WERI-Rb-1 (cell line): ENCODE measurements at regions not wholly inside any gene's neighbourhood (a gene's known extent, or its start where the extent isn't known, plus 50 kb on each side); places are given as distances from the start of the nearest gene placed in this dataset.

ENCODE experiments used
- DNase-seq: peaks from one replicate; pipeline ENCODE4 v3.0.0-alpha.2; 2020
- H3K27ac ChIP-seq: fragments of 250-450 bp; sonication (Bioruptor Pico); 2 replicates; pipeline ENCODE4 v1.5.1; 2020; ENCODE audit warnings: mild to moderate bottlenecking, moderate library complexity
- H3K27me3 ChIP-seq: fragments of 250-450 bp; sonication (Bioruptor Pico); 2 replicates; pipeline ENCODE4 v1.5.1; 2021; ENCODE audit warnings: mild to moderate bottlenecking, low read depth, moderate library complexity; ENCODE audit not compliant: insufficient read depth, severe bottlenecking
- H3K36me3 ChIP-seq: fragments of 250-450 bp; sonication (Bioruptor Pico); 2 replicates; pipeline ENCODE4 v1.5.1; 2020; ENCODE audit warnings: mild to moderate bottlenecking, moderate library complexity
- H3K4me3 ChIP-seq: 2 replicates; pipeline ENCODE4 v1.5.1; 2011; ENCODE audit warnings: low read depth, mild to moderate bottlenecking, control low read depth, low read length
- H3K9me3 ChIP-seq: fragments of 250-450 bp; sonication (Bioruptor Pico); 2 replicates; pipeline ENCODE4 v1.5.1; 2021; ENCODE audit warnings: mild to moderate bottlenecking, moderate library complexity; ENCODE audit not compliant: severe bottlenecking
- TF ChIP-seq, protein P1 (sequence below): IDR thresholded peaks from 2 replicates; pipeline ENCODE4 v1.5.1; 2011; ENCODE audit warnings: low read depth, mild to moderate bottlenecking, control low read depth, inconsistent platforms, low read length

- Histone ChIP-seq H3K27me3 (no peaks in the 10 kb centered on the region), H3K36me3 (no peaks in the 10 kb centered on the region), H3K27ac (peak overlapping the region; percentile 24; the same call in 1 of the 2 replicates), H3K4me3 (no peak overlapping the region), H3K9me3 (no peaks in the 10 kb centered on the region)
- TF ChIP-seq, protein P1, sequence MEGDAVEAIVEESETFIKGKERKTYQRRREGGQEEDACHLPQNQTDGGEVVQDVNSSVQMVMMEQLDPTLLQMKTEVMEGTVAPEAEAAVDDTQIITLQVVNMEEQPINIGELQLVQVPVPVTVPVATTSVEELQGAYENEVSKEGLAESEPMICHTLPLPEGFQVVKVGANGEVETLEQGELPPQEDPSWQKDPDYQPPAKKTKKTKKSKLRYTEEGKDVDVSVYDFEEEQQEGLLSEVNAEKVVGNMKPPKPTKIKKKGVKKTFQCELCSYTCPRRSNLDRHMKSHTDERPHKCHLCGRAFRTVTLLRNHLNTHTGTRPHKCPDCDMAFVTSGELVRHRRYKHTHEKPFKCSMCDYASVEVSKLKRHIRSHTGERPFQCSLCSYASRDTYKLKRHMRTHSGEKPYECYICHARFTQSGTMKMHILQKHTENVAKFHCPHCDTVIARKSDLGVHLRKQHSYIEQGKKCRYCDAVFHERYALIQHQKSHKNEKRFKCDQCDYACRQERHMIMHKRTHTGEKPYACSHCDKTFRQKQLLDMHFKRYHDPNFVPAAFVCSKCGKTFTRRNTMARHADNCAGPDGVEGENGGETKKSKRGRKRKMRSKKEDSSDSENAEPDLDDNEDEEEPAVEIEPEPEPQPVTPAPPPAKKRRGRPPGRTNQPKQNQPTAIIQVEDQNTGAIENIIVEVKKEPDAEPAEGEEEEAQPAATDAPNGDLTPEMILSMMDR: no peak
- DNase-seq: peak; percentile 54
Measured at GRCh38 chr16:5578980-5579379, 481.4 kb upstream of the EEF2KMT start.

DNA sequence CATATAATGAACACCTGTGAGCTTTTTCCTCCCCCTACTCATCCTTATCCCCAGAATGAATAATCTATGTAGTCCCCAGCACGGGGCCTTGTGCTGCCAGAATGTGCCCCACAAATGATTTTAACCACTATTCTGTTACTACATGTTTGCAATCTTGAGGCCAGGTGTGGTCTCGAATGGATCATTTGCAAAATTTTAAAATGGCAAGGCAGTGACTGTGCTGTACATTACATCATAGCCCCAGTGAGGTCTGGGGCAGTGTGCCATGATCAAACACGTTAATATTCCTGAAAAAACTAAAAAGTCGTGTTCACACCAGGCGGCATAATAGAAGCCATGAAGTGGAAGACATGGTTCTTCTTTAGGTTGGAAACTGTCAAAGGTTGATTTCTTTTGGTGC lies 479.9 kb upstream of the EEF2KMT start:
- TF ChIP-seq, protein P1: no peak
- no peaks in the 10 kb centered on the region for H3K27me3 ChIP-seq

DNA sequence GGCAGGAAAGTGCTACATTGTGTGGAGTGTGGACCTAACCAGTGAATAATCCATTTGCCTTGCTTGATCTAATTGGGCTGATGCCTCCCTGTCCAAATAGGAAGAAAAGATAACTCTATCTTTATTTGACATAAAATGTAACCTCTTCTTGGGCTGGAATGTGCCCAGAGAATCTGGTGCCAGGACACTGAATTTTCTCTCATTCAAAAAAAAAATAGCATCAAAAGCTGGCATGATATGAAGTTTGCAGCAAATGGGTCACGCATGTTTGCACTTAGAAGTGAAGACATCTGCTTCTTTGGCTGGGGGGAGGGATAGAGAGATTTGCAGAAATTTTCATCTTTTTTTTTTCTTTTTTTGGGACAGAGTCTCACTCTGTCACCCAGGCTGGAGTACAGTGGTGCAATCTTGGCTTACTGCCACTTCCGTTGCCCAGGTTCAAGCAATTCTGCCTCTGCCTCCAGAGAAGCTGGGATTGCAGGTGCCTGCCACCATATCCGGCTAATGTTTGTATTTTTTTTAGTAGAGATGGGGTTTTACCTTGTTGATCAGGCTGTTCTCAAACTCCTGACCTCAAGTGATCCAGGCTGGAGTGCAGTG lies 478.2 kb upstream of the EEF2KMT start:
- H3K9me3 ChIP-seq: no peaks in the 10 kb centered on the region
- TF ChIP-seq, protein P1: no peak
- no peak overlapping the region for H3K4me3 ChIP-seq
- H3K36me3 ChIP-seq: no peaks in the 10 kb centered on the region
- H3K27me3 ChIP-seq: no peaks in the 10 kb centered on the region
- DNase-seq: no peak
- no peak overlapping the region for H3K27ac ChIP-seq

More for the DNA sequence above, 479.9 kb upstream of the EEF2KMT start:
- no peak overlapping the region for H3K4me3 ChIP-seq
- H3K9me3 ChIP-seq: no peaks in the 10 kb centered on the region
- no peak overlapping the region for H3K27ac ChIP-seq
- no peak for DNase-seq
- H3K36me3 ChIP-seq: no peaks in the 10 kb centered on the region

DNA sequence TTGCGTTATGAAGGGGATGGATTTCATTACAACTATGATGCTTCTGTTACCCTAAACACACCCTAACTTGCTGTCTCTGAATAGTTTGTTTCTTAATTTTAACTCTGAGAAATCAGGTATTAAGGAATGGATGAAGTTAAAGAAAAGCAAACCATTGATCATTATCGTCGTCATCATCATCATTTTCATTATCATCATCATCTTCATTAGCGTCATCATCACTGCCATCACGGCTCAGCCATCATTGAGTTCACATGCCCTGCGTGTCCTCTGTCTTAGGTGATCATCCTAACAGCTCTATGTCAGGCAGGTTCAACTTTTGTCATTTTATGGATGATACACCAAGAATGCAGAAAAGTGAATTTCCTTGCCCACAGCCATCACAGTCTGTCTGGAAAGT lies 477.5 kb upstream of the EEF2KMT start:
- no peaks in the 10 kb centered on the region for H3K36me3 ChIP-seq
- no peak overlapping the region for H3K27ac ChIP-seq
- TF ChIP-seq, protein P1: no peak
- no peaks in the 10 kb centered on the region for H3K27me3 ChIP-seq
- no peaks in the 10 kb centered on the region for H3K9me3 ChIP-seq
- no peak for DNase-seq
- H3K4me3 ChIP-seq: no peak overlapping the region

- H3K9me3 ChIP-seq: no peaks in the 10 kb centered on the region
- no peak overlapping the region for H3K27ac ChIP-seq
- H3K36me3 ChIP-seq: no peaks in the 10 kb centered on the region
- H3K4me3 ChIP-seq: no peak overlapping the region
- TF ChIP-seq, protein P1: no peak
- no peaks in the 10 kb centered on the region for H3K27me3 ChIP-seq
- DNase-seq: no peak
Measured at GRCh38 chr16:5572056-5572455, 474.5 kb upstream of the EEF2KMT start.

DNA sequence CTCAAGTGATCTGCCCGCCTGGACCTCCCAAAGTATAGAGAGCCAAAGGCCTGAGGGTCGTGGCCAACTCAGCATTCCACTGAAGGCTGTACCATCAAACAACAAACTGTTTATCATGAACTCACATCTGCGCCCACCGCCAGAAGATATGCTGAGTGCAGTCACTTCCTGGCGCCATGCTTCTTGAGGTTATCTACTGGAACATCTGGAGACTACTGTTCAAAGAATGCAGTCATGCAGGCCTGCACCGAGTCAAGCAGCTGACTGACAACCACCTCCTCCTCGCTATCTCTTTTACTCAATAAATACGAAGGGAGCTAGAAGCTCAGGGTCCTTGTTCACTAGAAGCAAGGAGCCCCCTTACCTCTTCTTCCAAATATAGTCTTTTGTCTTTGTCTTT lies 473.9 kb upstream of the EEF2KMT start:
- TF ChIP-seq, protein P1: no peak
- no peaks in the 10 kb centered on the region for H3K9me3 ChIP-seq
- H3K4me3 ChIP-seq: no peak overlapping the region
- no peak for DNase-seq
- H3K27ac ChIP-seq: no peak overlapping the region
- no peaks in the 10 kb centered on the region for H3K36me3 ChIP-seq
- no peaks in the 10 kb centered on the region for H3K27me3 ChIP-seq
